CD4-positive, alpha-beta T cell (primary cell): ENCODE measurements at regions not wholly inside any gene's neighbourhood (a gene's known extent, or its start where the extent isn't known, plus 50 kb on each side); places are given as distances from the start of the nearest gene placed in this dataset.

Experiments used
- ATAC-seq: fragments of 200-7000 bp; cut with Tn5 transposase; one replicate; pipeline ENCODE4 v1.10.0; 2022; ENCODE audit warnings: mild to moderate bottlenecking; ENCODE audit not compliant: poor library complexity
- CTCF ChIA-PET: fragments of 350-600 bp; sonication (Branson Sonifier 250); formaldehyde crosslinking; loops from one replicate; lab custom pipeline; 2021; ENCODE audit warnings: antibody characterized with exemption, inconsistent platforms; lab: Charles Lee
- POLR2A ChIA-PET: fragments of 350-600 bp; sonication (Branson Sonifier 250); formaldehyde crosslinking; loops from one replicate; lab custom pipeline; 2021; ENCODE audit warnings: antibody characterized with exemption, inconsistent platforms; lab: Charles Lee
- DNase-seq, 14 experiments: peaks; one replicate each; pipeline ENCODE4 v3.0.0-alpha.2; 2013 to 2020; ENCODE audit warnings: mixed read lengths in 2 of 14
- H3K27ac ChIP-seq, 2 donors: one replicate each; pipeline versions ENCODE4 v1.5.1 to v1.7.0; 2013; ENCODE audit warnings: low read length in 2 of 2, low read depth in 1 of 2, mild to moderate bottlenecking in 1 of 2
- H3K27me3 ChIP-seq, 2 experiments: 1 replicate in 1 of 2; 2 replicates in 1 of 2; pipeline versions ENCODE4 v1.6.1 to v1.7.0; 2013; ENCODE audit warnings: low read length in 2 of 2, control low read depth in 1 of 2, mild to moderate bottlenecking in 1 of 2, moderate library complexity in 1 of 2; ENCODE audit not compliant: insufficient read depth in 2 of 2, control insufficient read depth in 1 of 2
- H3K36me3 ChIP-seq: one replicate; pipeline ENCODE4 v1.6.1; 2013; ENCODE audit warnings: low read length, control low read depth; ENCODE audit not compliant: insufficient read depth
- H3K4me1 ChIP-seq: one replicate; pipeline ENCODE4 v1.6.1; 2013; ENCODE audit warnings: low read length, control low read depth; ENCODE audit not compliant: insufficient read depth
- H3K4me3 ChIP-seq: one replicate; pipeline ENCODE4 v1.5.1; 2013; ENCODE audit warnings: mild to moderate bottlenecking, low read length, moderate library complexity
- H3K9me3 ChIP-seq, 2 experiments: 1 replicate in 1 of 2; 2 replicates in 1 of 2; pipeline versions ENCODE4 v1.6.1 to v1.7.0; 2013; ENCODE audit warnings: low read length in 2 of 2, mild to moderate bottlenecking in 2 of 2, control low read depth in 1 of 2, moderate library complexity in 1 of 2; ENCODE audit not compliant: control insufficient read depth in 1 of 2, insufficient read depth in 1 of 2
- H3K27ac Mint-ChIP-seq: one replicate; pipeline ENCODE4 v1.8.0; 2020; ENCODE audit warnings: mixed read lengths
- H3K27me3 Mint-ChIP-seq: one replicate; pipeline ENCODE4 v1.8.0; 2021; ENCODE audit warnings: mixed read lengths
- H3K36me3 Mint-ChIP-seq: one replicate; pipeline ENCODE4 v1.8.0; 2021; ENCODE audit warnings: low read depth, mixed read lengths
- H3K4me1 Mint-ChIP-seq: one replicate; pipeline ENCODE4 v1.8.0; 2021; ENCODE audit warnings: low read depth, mixed read lengths
- H3K4me3 Mint-ChIP-seq: one replicate; pipeline ENCODE4 v1.8.0; 2020; ENCODE audit warnings: mild to moderate bottlenecking, mixed read lengths
- H3K9me3 Mint-ChIP-seq: one replicate; pipeline ENCODE4 v1.8.0; 2020; ENCODE audit warnings: mixed read lengths
- CTCF ChIP-seq: fragments of 200-600 bp; IDR thresholded peaks from one replicate; pipeline ENCODE4 v1.8.0; 2022; ENCODE audit warnings: antibody characterized with exemption, mild to moderate bottlenecking
- intact Hi-C, 2 experiments: fragments of 100-400 bp; cut with DNase I in 1 of 2; cut with micrococcal nuclease in 1 of 2; formaldehyde crosslinking; loops; one replicate each; pipeline versions ENCODE4 v1.15.1 to v1.9.0; 2023 to 2025; cut with DNase I, micrococcal nuclease

GRCh38 chr4:161291222-161291621 lies 872.6 kb downstream of the FSTL5 start:
- Histone ChIP-seq H3K36me3 (no peaks in the 10 kb centered on the region), H3K9me3 (peaks cover 9 to 28% of the 10 kb centered on the region in 2 experiments), H3K4me1 (no peaks in the 10 kb centered on the region), H3K27me3 (no peaks in the 10 kb centered on the region), H3K4me3 (no peak overlapping the region), H3K27ac (no peak overlapping the region)
- H3K27ac Mint-ChIP-seq, result no peak overlapping the region
- H3K4me1 Mint-ChIP-seq, result no peaks in the 10 kb centered on the region
- ATAC-seq (no peak), DNase-seq (no peak)
- no peaks in the 10 kb centered on the region for H3K27me3 Mint-ChIP-seq
- POLR2A ChIA-PET, result no interaction called here
- intact Hi-C loops, result no loop called here
- no peak overlapping the region for H3K4me3 Mint-ChIP-seq
- TF ChIP-seq CTCF, result no peak
- H3K9me3 Mint-ChIP-seq, result peaks cover 13% of the 10 kb centered on the region
- H3K36me3 Mint-ChIP-seq, result no peaks in the 10 kb centered on the region
- CTCF ChIA-PET, result no interaction called here

- Histone ChIP-seq H3K27ac (no peak overlapping the region), H3K36me3 (no peaks in the 10 kb centered on the region), H3K27me3 (no peaks in the 10 kb centered on the region), H3K9me3 (peaks cover 9 to 24% of the 10 kb centered on the region in 2 experiments), H3K4me3 (no peak overlapping the region), H3K4me1 (no peaks in the 10 kb centered on the region)
- Mint-ChIP-seq H3K27ac (no peak overlapping the region), H3K4me3 (no peak overlapping the region), H3K27me3 (no peaks in the 10 kb centered on the region), H3K9me3 (peaks cover 20% of the 10 kb centered on the region), H3K4me1 (no peaks in the 10 kb centered on the region), H3K36me3 (no peaks in the 10 kb centered on the region)
- ChIA-PET CTCF (no interaction called here), POLR2A (no interaction called here)
- TF ChIP-seq CTCF, result no peak
- ATAC-seq (no peak), DNase-seq (no peak)
- intact Hi-C loops, result no loop called here
Observed at GRCh38 chr4:161287678-161288352, 876.0 kb downstream of the FSTL5 start.

GRCh38 chr4:161285461-161285860 lies 878.3 kb downstream of the FSTL5 start:
- Mint-ChIP-seq H3K9me3 (peaks cover 20% of the 10 kb centered on the region), H3K36me3 (no peaks in the 10 kb centered on the region), H3K4me3 (no peak overlapping the region), H3K27me3 (no peaks in the 10 kb centered on the region), H3K4me1 (no peaks in the 10 kb centered on the region), H3K27ac (no peak overlapping the region)
- no peak for TF ChIP-seq CTCF
- no peak for DNase-seq
- H3K27ac ChIP-seq, result no peak overlapping the region
- H3K4me3 ChIP-seq, result no peak overlapping the region
- POLR2A ChIA-PET, result no interaction called here
- H3K27me3 ChIP-seq, result no peaks in the 10 kb centered on the region
- H3K9me3 ChIP-seq, result peaks cover 0 to 16% of the 10 kb centered on the region in 2 experiments
- CTCF ChIA-PET, result no interaction called here
- no peaks in the 10 kb centered on the region for H3K36me3 ChIP-seq
- ATAC-seq, result no peak
- intact Hi-C loops, result no loop called here
- H3K4me1 ChIP-seq, result no peaks in the 10 kb centered on the region
